Suprapubic skin (tissue), 4 donors: ENCODE measurements at regions not wholly inside any gene's neighbourhood (a gene's known extent, or its start where the extent isn't known, plus 50 kb on each side); places are given as distances from the start of the nearest gene placed in this dataset.

ENCODE experiments used
- CTCF ChIP-seq, 2 donors: fragments of 200-600 bp in 1 of 2; fragments of 450-650 bp in 1 of 2; sonication (generic) in 1 of 2; IDR thresholded peaks; one replicate each; pipeline ENCODE4 v1.5.1; 2016 to 2019; ENCODE audit warnings: antibody characterized with exemption in 2 of 2, mild to moderate bottlenecking in 1 of 2, moderate library complexity in 1 of 2
- EP300 ChIP-seq: sonication (generic); formaldehyde crosslinking; IDR thresholded peaks from one replicate; pipeline ENCODE4 v1.6.1; 2017; ENCODE audit warnings: antibody characterized with exemption
- POLR2A ChIP-seq, 2 donors: fragments of 450-650 bp; IDR thresholded peaks; one replicate each; pipeline ENCODE4 v1.6.1; 2017; ENCODE audit warnings: antibody characterized with exemption in 2 of 2, mild to moderate bottlenecking in 2 of 2, moderate library complexity in 2 of 2
- POLR2AphosphoS5 ChIP-seq, 3 donors: sonication (generic); formaldehyde crosslinking; IDR thresholded peaks; one replicate each; pipeline ENCODE4 v1.6.1; 2017; ENCODE audit warnings: antibody characterized with exemption in 3 of 3

GRCh38 chr5:61827445-61827975 is 478.5 kb upstream of the KIF2A start:
- no peak for TF ChIP-seq POLR2AphosphoS5 (IDR thresholded peaks at IDR 0.05)
- TF ChIP-seq CTCF (IDR thresholded peaks at IDR 0.05) = no peak
- no peak for TF ChIP-seq POLR2A (IDR thresholded peaks at IDR 0.05)
- TF ChIP-seq EP300 = no peak
